CD4-positive, alpha-beta T cell treated with Interleukin-17A for 1 hour (primary cell): ENCODE measurements at regions not wholly inside any gene's neighbourhood (a gene's known extent, or its start where the extent isn't known, plus 50 kb on each side); places are given as distances from the start of the nearest gene placed in this dataset.

Experiments used
- DNase-seq: peaks from one replicate; pipeline ENCODE4 v3.0.0-alpha.2; 2020

- DNase-seq, result no peak
These were observed 291.2 kb upstream of the SALL1 start for GRCh38 chr16:51442141-51442870.

GRCh38 chr16:51440131-51440889 is 289.2 kb upstream of the SALL1 start:
- DNase-seq, result no peak

- no peak for DNase-seq
These were observed 288.2 kb upstream of the SALL1 start for GRCh38 chr16:51439271-51439670.

DNA sequence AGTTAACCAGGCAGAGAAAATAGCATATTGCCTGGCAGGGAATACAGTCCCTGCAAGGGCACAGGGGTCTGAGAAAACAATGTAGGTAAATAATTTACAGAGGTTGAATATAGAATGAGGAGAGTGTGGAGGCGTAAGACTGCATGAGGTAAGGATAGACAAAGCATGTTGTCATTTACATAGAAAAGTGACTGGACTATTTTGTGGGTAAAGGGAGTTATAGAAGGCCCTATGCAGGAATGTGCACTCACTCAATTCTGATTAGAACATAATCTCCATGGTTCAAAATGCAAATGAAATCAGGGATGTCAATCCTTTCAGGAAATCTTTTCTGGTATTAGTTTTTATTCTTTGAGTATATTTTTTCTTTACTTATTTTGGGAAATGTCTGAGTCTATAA is 285.7 kb upstream of the SALL1 start:
- no peak for DNase-seq

GRCh38 chr16:51434567-51435198 is 283.6 kb upstream of the SALL1 start:
- no peak for DNase-seq

GRCh38 chr16:51433599-51433998 is 282.5 kb upstream of the SALL1 start:
- no peak for DNase-seq

GRCh38 chr16:51431517-51432241 is 280.6 kb upstream of the SALL1 start:
- no peak for DNase-seq

- DNase-seq, result no peak
These were observed 279.8 kb upstream of the SALL1 start for GRCh38 chr16:51430716-51431369.

- no peak for DNase-seq
These were observed 278.0 kb upstream of the SALL1 start for GRCh38 chr16:51429041-51429440.

DNA sequence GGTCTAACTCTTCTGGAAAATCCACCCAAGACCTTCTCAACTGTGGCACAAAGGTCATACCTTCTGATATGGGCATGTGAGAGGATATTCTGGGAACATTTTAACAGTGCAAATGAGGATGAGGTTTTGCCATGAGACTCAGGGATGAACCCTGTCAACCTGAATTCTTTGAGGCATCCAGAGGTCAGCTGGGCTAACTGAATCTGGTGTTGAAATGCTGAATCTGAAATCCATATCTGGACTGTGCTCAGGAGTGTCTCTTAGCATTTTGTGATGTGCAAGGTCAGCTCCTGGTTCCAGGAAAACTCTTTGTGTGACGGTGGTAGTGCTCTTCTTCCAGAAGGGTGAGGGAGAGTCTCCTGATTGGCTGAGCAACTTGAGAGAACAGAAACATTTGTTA is 276.0 kb upstream of the SALL1 start:
- DNase-seq, result no peak

- DNase-seq, result no peak
These were observed 275.2 kb upstream of the SALL1 start for GRCh38 chr16:51426276-51426675.

- no peak for DNase-seq
These were observed 269.2 kb upstream of the SALL1 start for GRCh38 chr16:51420247-51420646.

GRCh38 chr16:51419768-51420167 is 268.7 kb upstream of the SALL1 start:
- no peak for DNase-seq

DNA sequence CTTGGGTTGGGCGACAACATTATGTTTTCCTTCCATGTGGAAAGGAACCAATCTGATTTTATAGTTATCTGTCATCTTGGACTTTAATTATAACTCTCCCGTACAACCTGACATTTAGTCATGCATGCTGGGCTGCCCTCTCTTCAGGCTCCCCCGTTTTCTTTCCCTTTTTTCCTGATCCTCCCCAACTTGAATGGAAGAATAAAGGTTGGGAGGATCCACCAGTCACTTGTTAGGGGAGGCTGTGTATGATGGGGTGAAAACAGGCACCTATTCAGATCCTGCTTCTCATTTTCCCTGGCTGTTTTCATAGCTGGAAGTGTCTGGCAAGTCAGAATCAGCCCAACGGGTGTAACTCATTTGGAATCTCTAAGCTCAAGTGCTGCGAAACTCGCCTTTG is 267.2 kb upstream of the SALL1 start:
- DNase-seq, result no peak

DNA sequence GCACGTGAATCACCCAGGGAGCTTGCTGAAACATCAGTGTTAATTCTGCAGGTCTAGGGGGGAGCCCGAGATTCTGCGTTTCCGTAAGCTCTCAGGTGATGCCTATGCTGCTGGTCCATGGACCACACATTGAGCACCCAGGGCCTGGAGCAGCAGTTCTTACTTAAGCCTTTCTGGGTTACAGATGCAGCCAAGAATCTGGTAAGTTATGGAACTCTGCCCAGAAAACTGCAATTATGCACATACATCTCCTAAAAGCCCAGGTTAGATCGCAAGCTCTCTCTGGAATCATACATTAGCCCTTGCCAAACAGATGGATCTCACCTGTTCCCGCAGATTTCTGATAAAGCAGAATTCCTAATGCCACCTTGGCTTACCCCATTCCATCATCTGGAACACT is 265.9 kb upstream of the SALL1 start:
- no peak for DNase-seq

- DNase-seq, result no peak
These were observed 259.1 kb upstream of the SALL1 start for GRCh38 chr16:51410125-51410524.

DNA sequence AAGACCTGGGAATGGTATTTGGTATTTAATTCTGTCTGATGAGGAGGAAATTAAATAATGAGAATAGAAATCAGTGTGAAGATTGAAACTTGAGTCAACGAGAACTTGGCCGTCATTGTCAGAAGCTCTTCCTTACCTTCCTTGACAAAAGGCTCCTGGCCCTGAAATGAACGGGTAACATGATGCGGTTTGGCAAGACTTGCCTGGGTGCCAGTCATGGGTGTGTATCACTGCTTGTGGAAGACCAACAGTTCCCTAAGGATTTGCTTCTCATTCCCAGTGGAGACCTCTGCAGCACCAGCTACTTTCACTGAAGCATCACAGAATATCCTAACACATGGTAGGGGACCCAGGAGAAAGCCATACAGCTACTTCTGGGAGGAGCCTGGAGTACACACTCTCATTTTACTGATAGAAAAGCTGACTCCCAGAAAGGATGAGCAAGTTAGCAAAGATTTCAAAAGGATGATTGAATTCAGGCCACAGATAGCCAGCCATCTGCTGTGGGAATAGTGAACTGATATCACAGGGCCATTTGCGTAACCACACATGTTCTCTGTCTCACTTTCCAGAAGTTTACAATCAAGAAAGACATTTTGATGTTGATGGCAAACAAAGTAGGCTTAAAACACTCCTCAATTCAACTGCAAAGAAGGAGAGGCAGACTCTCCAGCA is 258.1 kb upstream of the SALL1 start:
- no peak for DNase-seq

DNA sequence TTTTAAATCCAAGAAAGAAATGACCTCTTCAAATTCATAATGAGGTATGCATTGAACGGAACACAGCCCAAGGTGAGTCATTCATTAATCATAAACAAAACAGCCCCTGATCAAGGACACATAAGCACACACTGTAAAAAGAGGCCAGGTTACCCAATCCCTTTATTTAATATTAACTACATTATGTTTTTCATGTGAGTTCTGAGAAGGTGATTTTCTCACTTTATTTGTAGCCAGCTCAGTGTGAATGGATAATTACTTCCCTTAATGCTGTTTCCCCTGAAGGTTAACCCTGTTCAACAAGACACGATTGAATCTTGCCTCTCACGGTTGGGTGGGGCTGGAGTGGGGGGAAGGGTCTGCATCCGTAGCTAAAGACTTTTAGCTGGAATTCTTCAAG is 257.3 kb upstream of the SALL1 start:
- no peak for DNase-seq

DNA sequence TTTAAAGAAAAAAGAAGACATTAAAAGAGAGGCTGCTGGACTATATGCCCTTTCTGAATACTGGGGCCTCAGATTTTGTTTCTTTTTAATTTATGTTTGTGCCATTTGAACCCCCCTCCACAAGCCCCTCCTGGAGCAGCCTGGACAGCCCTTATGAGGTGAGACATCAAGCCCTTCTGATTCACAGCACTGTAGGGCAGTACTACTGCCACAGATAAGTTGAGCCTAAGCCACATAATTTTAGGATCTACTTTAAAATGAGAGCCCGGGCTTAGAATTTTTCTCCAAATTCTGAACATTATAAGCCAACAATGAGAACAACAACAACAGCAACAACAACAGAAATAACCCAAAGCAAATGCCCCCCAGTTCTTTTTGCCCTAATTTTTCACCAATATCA is 256.9 kb upstream of the SALL1 start:
- no peak for DNase-seq

DNA sequence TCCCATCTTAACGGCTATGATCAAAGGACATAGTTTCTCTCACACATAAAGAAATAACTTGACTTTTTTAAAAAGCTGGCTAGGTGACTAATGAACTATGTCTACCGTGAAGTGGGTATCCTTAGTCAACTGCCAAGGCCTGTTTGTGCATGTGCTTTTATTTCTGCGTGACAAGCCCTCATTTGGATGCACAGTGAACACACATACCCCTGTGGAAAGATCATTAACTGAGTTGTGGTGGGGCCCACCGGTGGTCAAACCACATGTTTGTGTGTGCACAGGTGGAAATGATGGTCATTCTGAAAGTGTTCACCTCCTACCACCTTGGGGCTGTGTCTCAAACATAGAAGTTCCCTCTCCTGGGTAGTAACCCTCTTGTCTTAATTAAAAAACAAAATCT is 256.1 kb upstream of the SALL1 start:
- no peak for DNase-seq

DNA sequence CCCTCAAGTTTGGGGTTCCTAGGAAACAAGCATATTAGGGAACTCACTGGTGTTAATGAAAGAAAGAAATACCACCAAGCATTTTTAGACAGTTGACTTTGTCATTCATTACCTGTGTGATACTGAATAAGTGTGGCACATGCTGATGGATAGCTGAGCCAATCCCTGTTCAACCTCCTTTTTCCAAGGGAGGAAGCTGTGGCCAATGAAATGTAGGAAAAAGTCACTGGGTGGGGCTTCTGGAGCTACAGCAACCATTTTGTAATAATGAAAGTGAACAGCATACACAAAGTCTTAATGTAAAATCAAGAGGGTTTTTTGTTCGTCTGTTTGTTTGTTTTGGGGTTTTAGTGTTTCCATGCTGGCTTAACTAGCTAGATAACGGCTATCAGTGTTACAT is 254.3 kb upstream of the SALL1 start:
- DNase-seq, result no peak

- DNase-seq, result no peak
These were observed 253.3 kb upstream of the SALL1 start for GRCh38 chr16:51404386-51404785.
